NCI-H460 (cell line): ENCODE measurements at regions not wholly inside any gene's neighbourhood (a gene's known extent, or its start where the extent isn't known, plus 50 kb on each side); places are given as distances from the start of the nearest gene placed in this dataset.

Experiments used
- DNase-seq: peaks from one replicate; pipeline ENCODE4 v3.0.0-alpha.2; 2016; ENCODE audit warnings: low read depth; ENCODE audit errors: extremely low read depth

- no peak for DNase-seq
Measured at GRCh38 chr4:111681751-111682150, 463.5 kb upstream of the FAM241A start.

- no peak for DNase-seq
Measured at GRCh38 chr4:111685205-111685604, 460.0 kb upstream of the FAM241A start.

- DNase-seq, result peak; percentile 16
Measured at GRCh38 chr4:111689214-111689613, 456.0 kb upstream of the FAM241A start.

- no peak for DNase-seq
Measured at GRCh38 chr4:111689731-111690130, 455.5 kb upstream of the FAM241A start.

- no peak for DNase-seq
Measured at GRCh38 chr4:111693758-111694157, 451.5 kb upstream of the FAM241A start.

GRCh38 chr4:111695677-111696076 lies 449.6 kb upstream of the FAM241A start:
- DNase-seq, result no peak

GRCh38 chr4:111696505-111696904 lies 448.7 kb upstream of the FAM241A start:
- no peak for DNase-seq

- DNase-seq, result no peak
Measured at GRCh38 chr4:111697176-111697942, 447.9 kb upstream of the FAM241A start.

- no peak for DNase-seq
Measured at GRCh38 chr4:111698361-111698760, 446.9 kb upstream of the FAM241A start.

- no peak for DNase-seq
Measured at GRCh38 chr4:111699165-111699564, 446.1 kb upstream of the FAM241A start.

GRCh38 chr4:111701102-111701501 lies 444.2 kb upstream of the FAM241A start:
- DNase-seq, result no peak

GRCh38 chr4:111707491-111707890 lies 437.8 kb upstream of the FAM241A start:
- DNase-seq, result no peak

GRCh38 chr4:111712093-111712677 lies 433.1 kb upstream of the FAM241A start:
- no peak for DNase-seq

GRCh38 chr4:111713276-111713675 lies 432.0 kb upstream of the FAM241A start:
- DNase-seq, result no peak

- DNase-seq, result no peak
Measured at GRCh38 chr4:111717921-111718320, 427.3 kb upstream of the FAM241A start.

- DNase-seq, result no peak
Measured at GRCh38 chr4:111718763-111719559, 426.3 kb upstream of the FAM241A start.

- DNase-seq, result no peak
Measured at GRCh38 chr4:111720866-111721265, 424.4 kb upstream of the FAM241A start.

- DNase-seq, result no peak
Measured at GRCh38 chr4:111722213-111722720, 423.0 kb upstream of the FAM241A start.

- no peak for DNase-seq
Measured at GRCh38 chr4:111736516-111736915, 408.7 kb upstream of the FAM241A start.

- DNase-seq, result no peak
Measured at GRCh38 chr4:111744847-111745246, 400.4 kb upstream of the FAM241A start.

GRCh38 chr4:111748157-111748556 lies 397.1 kb upstream of the FAM241A start:
- no peak for DNase-seq
